Skin epidermis (tissue), 12 donors: ENCODE measurements at regions not wholly inside any gene's neighbourhood (a gene's known extent, or its start where the extent isn't known, plus 50 kb on each side); places are given as distances from the start of the nearest gene placed in this dataset.
A peak's percentile ranks its signal among the peaks of the same experiment; 100 is the strongest.

Source experiments
- H3K27ac ChIP-seq, 21 experiments: fragments of 200-600 bp; sonication (generic) in 11 of 21; one replicate each; pipeline ENCODE4 v1.5.0; 2020; ENCODE audit warnings: mild to moderate bottlenecking in 3 of 21, inconsistent platforms in 2 of 21, moderate library complexity in 2 of 21
- H3K4me3 ChIP-seq, 7 experiments: fragments of 200-600 bp; sonication (generic) in 2 of 7; one replicate each; pipeline ENCODE4 v1.5.0; 2020; ENCODE audit warnings: inconsistent platforms in 2 of 7, mild to moderate bottlenecking in 2 of 7, moderate library complexity in 1 of 7

DNA sequence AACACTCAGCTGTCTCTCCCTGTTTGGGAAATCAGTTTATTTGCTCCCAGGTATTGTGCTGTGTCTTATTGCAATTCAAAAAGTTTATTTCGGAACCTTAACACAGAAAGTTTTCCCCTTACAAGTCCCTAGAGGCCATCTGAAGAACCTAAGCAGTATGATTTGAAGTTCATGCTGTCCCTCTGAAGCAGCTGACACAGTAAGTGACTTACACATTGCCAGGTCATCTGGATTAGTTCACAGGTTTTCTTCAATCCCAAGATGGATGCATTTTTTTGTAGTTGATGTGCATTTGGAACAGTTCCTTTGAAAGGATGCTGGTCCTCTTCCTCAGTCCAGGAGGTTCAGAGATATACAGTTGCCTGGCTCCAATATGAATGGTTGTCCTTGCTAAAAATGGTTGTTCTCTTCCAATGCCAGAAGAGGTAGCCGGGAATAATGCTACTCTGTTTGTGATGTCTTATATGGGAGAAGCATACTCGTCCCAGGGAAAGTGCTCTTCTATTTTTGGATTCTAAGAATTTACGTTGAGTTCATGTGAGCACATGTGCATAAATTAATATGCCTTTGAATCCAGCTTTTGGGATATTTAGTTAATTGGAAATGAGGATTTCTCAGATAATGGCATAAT, 183.5 kb upstream of the PHYHIPL start:
- H3K27ac ChIP-seq: no peak overlapping the region
- H3K4me3 ChIP-seq: no peak overlapping the region

DNA sequence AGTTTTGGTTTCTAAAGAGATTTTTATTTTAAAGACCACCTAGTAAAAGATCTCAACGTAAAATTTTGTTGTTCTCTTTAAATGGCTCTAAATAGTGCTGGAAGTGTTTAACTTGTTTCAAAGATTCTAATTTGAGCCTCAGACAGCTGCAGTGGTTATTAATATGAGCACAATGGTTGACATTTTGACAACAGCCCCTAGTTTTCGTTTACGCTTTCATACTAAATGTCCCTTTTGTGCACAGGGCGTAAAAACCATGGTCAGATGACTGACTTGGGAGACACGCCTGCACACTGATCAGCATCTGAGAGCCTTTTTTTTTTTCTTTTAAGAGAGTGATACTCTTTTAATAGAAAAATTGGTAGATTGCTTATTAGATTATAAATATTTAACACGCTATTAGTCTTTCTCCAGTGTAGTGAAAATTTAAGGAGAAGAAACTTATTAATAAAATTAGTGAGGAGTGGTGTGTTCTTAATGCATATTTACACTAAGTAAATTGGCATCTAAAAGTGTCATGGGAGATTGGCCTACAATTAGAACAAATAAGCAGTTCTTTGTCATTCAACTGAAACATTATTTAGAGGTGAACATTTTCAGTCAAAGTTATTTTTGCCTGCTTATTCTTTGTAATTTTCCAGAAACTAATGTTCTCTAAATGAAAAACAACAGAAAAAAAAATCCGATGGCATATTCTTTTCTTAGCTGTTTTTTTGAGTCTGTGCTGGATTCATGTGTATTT, 182.8 kb upstream of the PHYHIPL start:
- H3K27ac ChIP-seq: no peak overlapping the region
- H3K4me3 ChIP-seq: no peak overlapping the region

DNA sequence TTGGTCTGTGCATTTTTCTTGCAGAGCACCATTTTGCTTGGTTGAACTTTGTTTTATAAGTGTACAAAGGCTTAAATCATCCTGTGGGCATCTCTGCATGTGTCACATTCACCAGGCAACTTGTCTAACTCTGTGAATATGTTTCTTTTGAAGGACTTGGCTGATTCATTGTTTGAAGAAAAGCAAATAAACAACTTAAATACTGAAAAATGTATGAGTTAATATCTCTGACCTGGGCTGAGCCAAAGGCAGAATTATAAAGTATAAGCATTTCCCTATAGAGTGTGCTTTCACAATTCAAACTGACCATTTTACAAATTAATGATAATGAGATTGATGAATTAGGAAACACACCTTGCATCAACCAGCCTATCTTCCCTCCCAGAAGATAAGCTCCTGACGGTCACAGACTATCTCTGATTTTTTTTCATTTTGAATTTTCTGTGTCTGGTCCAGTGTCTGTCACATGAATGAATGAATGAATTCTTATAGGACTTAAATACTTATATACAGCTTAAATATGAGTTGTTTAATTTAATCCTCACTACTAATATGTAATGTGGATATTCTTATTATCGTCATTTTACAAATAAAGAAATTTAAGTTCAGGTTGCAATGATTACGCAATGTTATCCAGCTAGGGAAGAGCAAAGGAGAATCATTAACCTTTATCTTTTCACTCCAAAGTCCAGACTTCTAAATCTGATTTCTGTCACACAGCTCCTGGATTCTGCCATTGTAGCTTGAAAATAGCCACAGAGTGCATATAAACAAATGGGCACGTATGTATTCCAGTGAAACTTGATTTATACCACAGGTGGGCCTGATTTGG, 182.0 kb upstream of the PHYHIPL start:
- Histone ChIP-seq H3K4me3 (no peak overlapping the region), H3K27ac (no peak overlapping the region)

DNA sequence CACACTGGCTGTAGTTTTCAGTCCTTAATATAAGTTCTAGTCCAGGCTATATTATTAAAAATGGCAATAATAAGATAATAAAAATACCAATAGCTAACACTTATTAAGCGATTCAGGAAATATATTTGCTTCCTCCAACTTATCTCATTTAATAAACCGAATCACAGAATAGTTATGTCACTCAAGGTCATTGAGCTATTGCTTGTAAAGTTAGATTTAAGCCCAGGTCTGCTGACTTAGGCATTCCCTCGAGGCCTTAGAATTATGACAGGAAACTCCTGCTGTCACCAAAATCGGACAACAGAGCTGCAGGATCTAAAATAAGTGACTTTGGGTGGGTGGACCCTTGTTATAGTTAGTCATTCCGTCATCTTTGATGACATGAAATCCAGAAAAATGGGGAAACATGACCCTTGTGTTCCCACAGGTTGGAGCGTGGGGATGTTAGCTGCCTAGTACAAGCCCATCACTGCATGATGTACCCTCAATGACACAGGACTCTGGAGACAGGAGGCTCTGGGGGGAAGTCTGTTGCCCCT, 181.3 kb upstream of the PHYHIPL start:
- Histone ChIP-seq H3K4me3 (no peak overlapping the region), H3K27ac (no peak overlapping the region)

DNA sequence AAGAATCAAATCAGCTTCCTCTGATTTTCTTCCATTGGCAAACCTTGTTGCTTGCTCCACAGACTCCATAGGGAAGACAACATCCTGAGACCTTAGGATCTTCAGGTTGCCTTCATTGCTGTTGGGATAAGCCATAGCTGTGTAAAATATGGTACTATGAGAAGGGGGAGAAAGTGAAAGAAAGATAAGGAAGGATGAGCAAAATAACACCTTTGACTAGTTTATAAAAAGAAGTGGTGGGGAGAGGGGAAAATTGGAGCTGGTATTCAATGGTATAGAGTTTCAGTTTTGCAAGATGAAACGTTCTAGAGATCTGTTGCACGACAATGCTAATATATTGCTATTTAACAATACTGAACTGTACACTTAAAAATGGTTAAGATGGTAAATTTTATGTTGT, 180.4 kb upstream of the PHYHIPL start:
- no peak overlapping the region for H3K27ac ChIP-seq
- H3K4me3 ChIP-seq: no peak overlapping the region

DNA sequence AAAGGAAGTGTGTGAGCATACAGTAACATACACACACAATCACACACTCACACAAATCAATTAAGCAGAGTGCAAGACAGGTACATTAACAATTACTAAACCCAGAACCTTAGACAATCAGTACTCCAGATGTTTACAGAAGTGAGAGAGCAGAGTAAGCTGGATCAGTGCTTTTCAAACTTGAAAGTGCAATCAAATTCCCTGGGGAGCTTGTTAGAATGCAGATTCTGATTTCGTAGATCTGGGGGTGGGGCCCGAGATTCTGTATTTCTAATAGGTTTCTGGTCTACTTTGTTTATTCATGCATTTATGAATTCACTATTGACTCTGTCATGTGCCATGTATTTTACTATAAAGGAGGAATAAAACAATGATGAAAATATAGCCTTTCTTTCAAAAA, 179.6 kb upstream of the PHYHIPL start:
- Histone ChIP-seq H3K4me3 (no peak overlapping the region), H3K27ac (no peak overlapping the region)

DNA sequence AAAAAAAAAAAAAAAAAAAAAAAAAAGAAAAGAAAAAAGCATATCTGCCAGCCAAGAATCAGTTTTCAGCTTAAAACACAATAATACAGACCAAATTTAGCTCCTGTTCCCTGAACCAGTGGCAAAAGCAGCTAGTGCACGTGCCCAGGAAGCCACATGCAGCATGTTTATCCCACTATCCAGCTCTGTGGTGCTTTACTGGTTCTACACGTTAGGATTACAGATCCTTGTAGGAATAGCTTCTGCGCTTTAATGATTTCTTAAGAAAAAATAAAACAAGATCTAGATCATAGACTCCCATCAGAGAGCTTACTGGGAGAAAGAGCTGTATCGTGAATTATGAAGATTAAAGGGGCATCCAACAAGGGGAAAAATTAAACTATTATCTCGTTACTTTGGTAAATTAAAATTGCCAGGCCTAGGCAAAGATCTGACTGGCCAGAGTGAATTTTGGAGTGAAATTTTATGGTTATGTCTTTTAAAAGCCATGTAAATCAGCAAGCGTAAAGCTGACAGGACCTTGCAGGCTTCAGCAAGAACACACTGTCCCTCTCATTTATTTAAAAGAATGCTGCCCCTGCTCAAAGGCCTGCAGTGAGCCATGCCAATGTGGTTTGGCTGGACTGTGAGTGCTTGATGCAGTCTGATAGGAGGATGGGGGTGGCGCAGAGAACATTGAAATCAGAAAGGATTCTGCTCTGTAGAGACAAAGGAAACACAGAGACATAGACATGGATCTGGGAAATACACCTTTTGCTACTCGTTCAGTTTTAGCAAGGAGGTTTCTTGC, 177.3 kb upstream of the PHYHIPL start:
- H3K27ac ChIP-seq: peak overlapping the region in 1 of 21 experiments; percentile 34

DNA sequence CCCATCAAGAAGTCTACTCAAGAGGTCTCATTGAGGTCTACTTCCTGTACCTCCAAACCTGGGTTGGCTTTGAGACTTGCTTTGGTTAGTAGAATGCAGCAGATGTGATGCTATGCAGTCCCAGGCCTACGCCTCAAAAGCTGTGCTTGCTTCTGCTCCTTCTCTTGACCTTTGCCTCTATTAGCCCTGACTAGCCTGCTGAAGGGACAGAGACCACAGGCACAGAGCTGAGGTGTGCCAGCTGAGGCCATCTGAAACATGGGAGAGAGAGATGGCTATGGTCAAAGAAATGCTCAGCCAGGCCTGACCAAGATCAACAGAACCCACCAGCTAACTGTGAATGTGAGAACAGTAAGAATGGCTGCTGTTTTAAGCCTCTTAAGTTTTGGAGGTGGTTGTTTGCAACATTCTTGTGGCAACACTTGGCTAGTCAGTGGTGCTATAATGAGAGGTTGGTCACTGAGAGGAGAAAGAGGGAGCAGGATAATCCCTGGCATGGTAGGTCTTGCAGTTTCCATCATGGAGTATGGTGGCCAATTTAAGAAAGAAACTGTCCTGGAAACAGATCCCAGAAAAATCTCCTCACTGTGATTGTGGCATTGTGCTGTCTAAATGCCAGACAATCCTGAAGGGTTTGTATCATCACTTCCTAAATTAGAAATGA, 176.1 kb upstream of the PHYHIPL start:
- Histone ChIP-seq H3K27ac (no peak overlapping the region), H3K4me3 (no peak overlapping the region)

More for the DNA sequence above, 177.3 kb upstream of the PHYHIPL start:
- no peak overlapping the region for H3K4me3 ChIP-seq

DNA sequence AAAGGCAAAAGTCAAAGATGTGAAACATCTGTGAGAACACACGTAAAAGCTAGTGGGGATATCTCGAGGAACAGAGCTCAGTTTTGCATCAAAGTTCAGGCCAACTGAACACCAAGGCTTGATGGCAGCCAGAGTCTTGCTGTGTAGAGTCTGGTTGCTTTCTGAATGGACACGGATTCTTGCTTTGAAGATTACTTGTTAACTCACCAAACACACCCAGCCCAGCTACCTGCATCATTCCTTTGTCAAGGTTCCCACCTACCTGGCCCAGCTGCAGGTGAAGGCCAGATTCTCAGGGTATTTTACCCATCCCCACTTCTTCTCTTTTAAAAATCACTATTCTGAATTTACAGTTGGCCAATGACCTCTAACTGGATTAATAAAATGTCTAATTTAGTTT, 174.4 kb upstream of the PHYHIPL start:
- no peak overlapping the region for H3K4me3 ChIP-seq
- no peak overlapping the region for H3K27ac ChIP-seq

DNA sequence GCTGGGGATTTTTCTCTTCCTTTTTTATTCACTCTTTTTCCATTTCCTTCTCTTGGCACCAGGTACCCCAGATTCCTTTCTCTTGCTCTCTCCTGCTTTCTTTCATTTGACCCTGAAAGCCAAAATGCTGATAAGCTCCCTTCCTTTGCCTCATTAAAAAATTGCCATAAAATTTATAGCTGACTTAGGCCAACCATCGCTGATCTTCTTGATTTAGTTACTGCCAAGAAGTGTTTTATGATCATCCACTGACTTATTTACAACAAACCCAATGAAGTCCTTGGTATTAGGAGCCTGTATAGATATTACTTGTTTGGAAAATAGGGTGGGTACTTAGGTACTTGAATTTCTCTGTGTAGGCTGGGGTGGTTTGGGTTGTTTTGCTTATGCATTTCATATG, 173.2 kb upstream of the PHYHIPL start:
- Histone ChIP-seq H3K4me3 (no peak overlapping the region), H3K27ac (no peak overlapping the region)

DNA sequence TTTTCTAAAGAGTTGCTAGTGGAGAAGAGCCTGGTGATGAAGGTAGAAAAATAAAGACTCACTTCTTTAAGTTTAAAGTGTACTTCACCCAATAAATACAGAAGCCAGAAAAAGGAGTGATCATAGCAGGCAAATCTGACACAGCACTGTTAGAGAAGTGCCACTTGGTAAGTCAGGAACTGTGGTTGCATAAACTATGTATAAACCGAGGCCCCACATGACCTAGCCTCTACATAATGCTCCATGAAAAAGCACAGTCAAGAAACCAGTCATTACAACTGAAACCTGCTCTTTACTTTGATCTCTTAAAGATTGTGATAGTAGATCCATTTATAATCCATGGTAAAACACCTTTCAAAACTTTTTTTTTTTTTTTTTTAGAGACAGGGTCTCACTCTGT, 172.1 kb upstream of the PHYHIPL start:
- Histone ChIP-seq H3K27ac (no peak overlapping the region), H3K4me3 (no peak overlapping the region)

DNA sequence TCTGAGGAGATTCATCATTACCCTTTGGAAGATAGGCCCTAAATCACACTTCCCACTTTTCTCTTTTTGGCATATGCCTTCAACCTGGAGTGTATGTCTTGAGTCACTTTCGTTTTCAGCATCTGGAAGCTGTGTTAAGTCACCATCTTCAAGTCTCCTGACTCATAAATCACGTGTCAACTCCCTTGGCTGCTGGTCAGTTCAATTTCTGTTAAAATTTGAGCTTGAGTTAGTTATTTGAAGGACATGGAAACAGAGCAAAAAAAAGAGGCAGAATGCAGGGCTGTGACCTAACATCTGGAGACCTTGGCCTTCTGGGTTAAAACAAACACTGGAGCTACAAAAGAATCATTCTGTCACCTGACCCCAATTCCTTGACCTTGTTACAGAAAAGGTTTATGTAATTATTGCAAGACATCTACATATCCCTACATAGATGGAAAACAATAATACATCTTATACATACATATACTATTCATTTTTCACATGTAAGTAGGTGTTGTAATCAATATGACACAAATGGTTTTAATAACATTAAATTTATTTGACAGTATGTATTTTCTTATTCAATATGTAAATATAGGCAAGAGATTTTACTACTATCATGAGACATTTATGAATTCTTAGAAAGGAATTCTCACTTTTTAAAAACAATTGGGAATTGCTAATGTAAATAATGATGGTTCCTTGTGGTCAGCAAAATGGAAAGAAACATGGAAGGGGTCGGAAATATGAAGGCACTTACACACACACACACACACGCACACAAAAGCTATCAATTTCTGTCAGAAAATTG, 169.7 kb upstream of the PHYHIPL start:
- no peak overlapping the region for H3K27ac ChIP-seq
- H3K4me3 ChIP-seq: no peak overlapping the region

DNA sequence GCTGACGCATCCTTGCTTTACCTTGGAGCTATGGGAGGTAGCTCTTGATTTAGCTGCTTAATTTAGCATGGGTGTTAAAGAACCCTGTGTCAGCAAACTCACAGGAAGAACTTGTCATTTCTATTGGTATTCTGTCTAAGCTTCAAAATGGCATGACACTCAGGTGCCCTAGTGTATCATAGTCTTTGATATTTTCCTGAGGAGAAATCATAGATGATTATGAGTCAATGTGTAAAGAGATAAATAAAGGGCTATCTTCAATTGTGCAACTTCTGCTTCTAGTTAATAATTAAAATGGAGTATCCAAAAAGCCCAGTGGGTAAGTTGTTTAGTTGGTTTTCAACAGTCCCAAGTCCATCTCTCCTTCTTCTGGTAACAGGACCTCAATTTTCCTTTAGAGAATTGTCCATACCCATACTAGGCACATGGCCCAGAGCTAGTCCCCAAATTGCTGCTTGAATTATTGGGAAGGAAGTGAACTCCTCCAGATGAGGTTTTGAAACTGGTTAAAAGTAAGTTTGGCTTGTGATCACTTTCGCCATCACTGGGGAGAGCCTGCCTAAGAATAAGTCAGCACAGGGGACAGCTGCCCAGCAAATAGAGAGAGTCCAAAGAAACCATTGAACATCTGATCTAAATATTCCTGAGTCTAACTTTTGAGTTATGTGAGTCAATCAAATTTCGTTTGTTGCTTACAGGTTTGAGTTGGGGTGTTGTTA, 169.0 kb upstream of the PHYHIPL start:
- Histone ChIP-seq H3K4me3 (no peak overlapping the region), H3K27ac (no peak overlapping the region)

DNA sequence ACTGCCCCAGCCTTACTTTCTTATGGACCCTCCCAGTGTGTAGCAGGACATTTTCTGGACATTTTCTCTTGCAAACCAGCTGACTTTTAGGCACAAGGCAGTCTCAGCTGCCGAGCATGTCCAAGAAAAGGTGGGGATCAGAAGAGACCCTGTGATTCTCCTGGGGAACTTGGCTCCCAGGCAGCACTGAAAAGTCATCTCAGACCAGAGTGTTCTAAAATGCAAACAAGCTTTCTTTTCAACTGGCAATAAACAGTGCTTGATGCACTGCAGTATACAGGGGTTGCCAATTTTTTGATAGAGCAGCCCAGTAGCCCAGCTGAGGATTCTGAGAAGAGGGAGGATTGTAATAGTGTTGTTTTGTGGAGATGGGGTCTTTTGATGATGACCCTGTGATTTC, 168.0 kb upstream of the PHYHIPL start:
- H3K4me3 ChIP-seq: no peak overlapping the region

DNA sequence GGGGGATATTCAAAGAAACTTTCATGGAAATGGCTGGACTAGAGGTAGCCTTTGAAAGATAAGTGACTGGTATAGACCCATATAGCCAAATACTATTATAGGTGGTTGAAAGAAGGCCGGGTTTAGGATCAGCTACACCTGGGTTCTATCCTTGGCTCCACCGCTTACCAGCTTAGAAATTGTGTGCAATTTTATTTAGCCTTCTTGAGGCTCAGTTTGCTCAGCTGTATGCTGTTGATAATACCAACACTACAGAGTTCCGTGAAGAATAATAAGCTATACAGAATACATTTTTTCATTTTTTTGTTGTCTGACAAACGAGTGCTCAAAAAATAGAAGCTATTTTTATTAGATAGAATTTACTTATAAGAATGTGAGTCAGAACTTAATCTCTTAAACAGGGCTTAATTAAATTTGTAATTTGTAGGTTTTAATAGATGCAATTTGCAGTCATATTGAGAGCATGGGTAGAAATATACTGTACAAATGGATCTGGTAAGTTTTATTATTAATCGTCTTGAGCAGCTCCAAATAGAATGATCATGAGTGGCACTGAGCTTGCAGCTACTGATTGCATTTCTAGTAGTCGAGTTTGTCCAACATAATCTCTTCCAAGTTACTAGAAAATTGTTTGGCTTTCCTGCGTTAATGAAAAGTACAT, 164.3 kb upstream of the PHYHIPL start:
- Histone ChIP-seq H3K4me3 (no peak overlapping the region), H3K27ac (no peak overlapping the region)

More for the DNA sequence above, 168.0 kb upstream of the PHYHIPL start:
- H3K27ac ChIP-seq: no peak overlapping the region

DNA sequence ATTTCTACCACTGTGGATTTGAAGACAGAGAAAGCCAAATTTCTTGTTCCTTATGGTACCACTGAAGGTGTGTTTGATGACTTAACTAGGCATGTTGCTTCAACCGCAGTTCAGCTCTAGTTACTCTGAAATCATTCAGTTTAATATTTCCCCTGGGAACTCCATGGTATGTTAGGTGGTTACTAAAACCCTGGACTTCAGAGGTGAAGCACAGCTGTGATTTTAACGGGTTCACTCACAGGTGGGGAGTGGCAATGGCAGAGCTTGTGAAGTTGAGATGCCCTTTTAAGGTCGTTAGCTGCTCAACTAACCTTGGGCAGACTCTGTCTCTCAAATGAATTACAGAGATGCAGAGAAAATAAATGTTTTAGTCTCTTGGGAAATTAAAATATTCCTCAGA, 163.6 kb upstream of the PHYHIPL start:
- H3K4me3 ChIP-seq: no peak overlapping the region
- H3K27ac ChIP-seq: no peak overlapping the region

DNA sequence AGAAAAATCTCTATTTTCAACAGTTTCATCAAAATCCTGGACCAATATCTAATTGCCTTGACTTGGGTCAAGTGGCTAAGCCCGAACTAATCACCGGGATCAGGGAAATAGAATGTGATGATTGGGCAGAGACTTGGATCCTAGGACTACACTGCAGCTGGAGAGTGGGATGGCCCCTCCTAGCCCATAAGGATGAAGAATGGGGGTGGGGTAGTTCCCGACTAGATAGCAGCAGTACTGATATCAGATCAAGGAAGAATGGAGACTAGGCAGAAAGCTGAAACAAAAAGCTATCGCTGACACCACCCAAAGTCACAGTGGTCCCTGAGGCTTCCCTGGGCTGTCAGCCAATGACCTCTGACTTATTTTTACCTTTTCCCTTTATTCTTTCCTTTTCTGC, 160.4 kb upstream of the PHYHIPL start:
- H3K27ac ChIP-seq: no peak overlapping the region
- no peak overlapping the region for H3K4me3 ChIP-seq
